T47D (cell line): ENCODE measurements at regions not wholly inside any gene's neighbourhood (a gene's known extent, or its start where the extent isn't known, plus 50 kb on each side); places are given as distances from the start of the nearest gene placed in this dataset.
"Not testable (repeated sequence)": the region's sequence is repeated elsewhere in the genome, so short reads cannot be mapped to it uniquely, and the experiment has no call there.

ENCODE experiments used
- DNase-seq, 2 experiments: peaks; one replicate each; pipeline versions ENCODE4 v3.0.0 to v3.0.0-alpha.2; 2011 to 2012; ENCODE audit warnings: low read depth in 1 of 2, low spot score in 1 of 2
- JUND ChIP-seq: IDR thresholded peaks from 2 replicates; pipeline ENCODE4 v1.6.1; 2012; ENCODE audit warnings: low read depth
- in situ Hi-C: cut with HindIII; loops from 2 replicates; pipeline ENCODE4 v1.10.0; 2016; ENCODE audit warnings: low sequenced_read_pairs, low pct_unique_long_range_greater_than_20kb

- in situ Hi-C loops: no loop called here
- no peak for TF ChIP-seq JUND
- no peak for DNase-seq
Measured at GRCh38 chr3:18562364-18563154, 137.4 kb upstream of the SATB1 start.

GRCh38 chr3:18559331-18559842, 134.2 kb upstream of the SATB1 start:
- in situ Hi-C loops: no loop called here
- DNase-seq: peak; percentile 11 to 85
- no peak for TF ChIP-seq JUND

GRCh38 chr3:18558507-18558906, 133.4 kb upstream of the SATB1 start:
- DNase-seq: no peak
- no peak for TF ChIP-seq JUND
- in situ Hi-C loops: no loop called here

GRCh38 chr3:18557216-18557615, 132.1 kb upstream of the SATB1 start:
- in situ Hi-C loops: no loop called here
- no peak for TF ChIP-seq JUND
- DNase-seq: no peak

- in situ Hi-C loops: no loop called here
- DNase-seq: no peak
Measured at GRCh38 chr3:18556503-18557135, 131.5 kb upstream of the SATB1 start.

GRCh38 chr3:18556001-18556408, 130.9 kb upstream of the SATB1 start:
- TF ChIP-seq JUND: no peak
- in situ Hi-C loops: no loop called here
- no peak for DNase-seq

More at GRCh38 chr3:18556503-18557135, 131.5 kb upstream of the SATB1 start:
- TF ChIP-seq JUND: no peak

GRCh38 chr3:18552579-18553105, 127.5 kb upstream of the SATB1 start:
- DNase-seq, in situ Hi-C loops: not testable (repeated sequence)

GRCh38 chr3:18546632-18547031, 121.5 kb upstream of the SATB1 start:
- no peak for TF ChIP-seq JUND
- no peak for DNase-seq
- in situ Hi-C loops: no loop called here

GRCh38 chr3:18544146-18544545, 119.0 kb upstream of the SATB1 start:
- no peak for DNase-seq
- TF ChIP-seq JUND: no peak
- in situ Hi-C loops: no loop called here

GRCh38 chr3:18538463-18539230, 113.5 kb upstream of the SATB1 start:
- no peak for TF ChIP-seq JUND
- no peak for DNase-seq
- in situ Hi-C loops: no loop called here

GRCh38 chr3:18533039-18533438, 107.9 kb upstream of the SATB1 start:
- TF ChIP-seq JUND: no peak
- in situ Hi-C loops: no loop called here

GRCh38 chr3:18531662-18532061, 106.5 kb upstream of the SATB1 start:
- in situ Hi-C loops: no loop called here
- TF ChIP-seq JUND: no peak
- no peak for DNase-seq

More at GRCh38 chr3:18533039-18533438, 107.9 kb upstream of the SATB1 start:
- DNase-seq: no peak
